RPMI8226 (cell line): ENCODE measurements at regions not wholly inside any gene's neighbourhood (a gene's known extent, or its start where the extent isn't known, plus 50 kb on each side); places are given as distances from the start of the nearest gene placed in this dataset.

Source experiments
- DNase-seq: peaks from one replicate; pipeline ENCODE4 v3.0.0-alpha.2; 2015

- DNase-seq = no peak
Measured at GRCh38 chr12:58765076-58765475, 155.2 kb downstream of the LRIG3 start.

GRCh38 chr12:58765653-58766512, 154.4 kb downstream of the LRIG3 start:
- no peak for DNase-seq

DNA sequence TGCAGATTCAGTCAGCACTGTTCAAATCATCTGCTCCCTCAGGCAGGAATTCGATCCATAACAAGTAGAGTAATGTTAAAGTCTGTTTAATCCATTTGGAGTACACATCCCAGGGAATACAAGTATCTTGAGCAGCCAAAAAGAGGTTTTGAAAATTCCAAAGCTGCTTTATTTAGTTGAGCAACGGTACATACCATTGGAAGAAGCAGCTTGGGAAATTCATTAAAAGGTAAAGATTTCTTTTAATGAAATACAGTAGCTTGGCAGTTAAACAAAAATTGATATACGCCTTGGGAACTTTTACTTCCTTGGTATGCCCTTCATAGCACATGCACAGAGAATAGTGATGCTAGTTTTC, 153.8 kb downstream of the LRIG3 start:
- no peak for DNase-seq

DNA sequence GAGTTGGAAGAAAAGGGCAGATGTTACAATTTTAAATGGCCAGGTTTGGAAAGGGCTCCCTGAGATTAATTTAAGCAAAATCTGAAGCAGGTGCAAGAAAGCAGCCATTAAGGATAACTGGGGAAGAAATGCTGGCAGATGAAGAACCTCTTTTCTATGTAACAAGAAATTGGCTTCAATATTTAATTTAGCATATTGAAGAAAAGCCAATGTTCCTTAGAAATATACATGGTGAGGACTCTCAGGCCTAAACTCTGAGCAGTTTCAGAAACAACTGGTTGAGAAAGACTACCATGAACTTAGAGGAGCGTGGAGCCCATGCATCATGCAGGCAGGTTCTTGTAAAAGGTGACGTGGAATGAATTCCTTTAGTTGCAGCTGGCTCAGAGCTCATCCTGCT, 152.8 kb downstream of the LRIG3 start:
- no peak for DNase-seq

DNA sequence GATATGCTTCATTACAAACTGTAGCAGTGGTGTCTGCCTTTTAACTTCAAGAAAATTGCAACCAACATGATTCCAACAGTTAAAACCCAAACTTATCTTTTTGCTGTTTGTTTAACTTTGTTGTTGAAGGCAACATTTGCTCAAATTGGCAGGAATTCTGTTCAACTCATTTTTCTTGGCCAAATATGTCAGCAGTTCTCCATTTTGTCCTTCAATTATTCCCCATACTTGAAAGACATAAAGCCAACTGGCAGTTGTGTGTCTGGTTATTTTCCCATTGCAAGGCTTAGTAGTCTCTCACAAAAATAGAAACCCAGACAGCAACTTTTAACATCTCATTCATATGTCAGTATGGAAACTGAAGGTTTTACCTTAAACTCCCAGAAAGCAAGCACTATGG, 146.3 kb downstream of the LRIG3 start:
- no peak for DNase-seq

GRCh38 chr12:58774731-58775130, 145.6 kb downstream of the LRIG3 start:
- DNase-seq = no peak

- no peak for DNase-seq
Measured at GRCh38 chr12:58775396-58775795, 144.9 kb downstream of the LRIG3 start.

DNA sequence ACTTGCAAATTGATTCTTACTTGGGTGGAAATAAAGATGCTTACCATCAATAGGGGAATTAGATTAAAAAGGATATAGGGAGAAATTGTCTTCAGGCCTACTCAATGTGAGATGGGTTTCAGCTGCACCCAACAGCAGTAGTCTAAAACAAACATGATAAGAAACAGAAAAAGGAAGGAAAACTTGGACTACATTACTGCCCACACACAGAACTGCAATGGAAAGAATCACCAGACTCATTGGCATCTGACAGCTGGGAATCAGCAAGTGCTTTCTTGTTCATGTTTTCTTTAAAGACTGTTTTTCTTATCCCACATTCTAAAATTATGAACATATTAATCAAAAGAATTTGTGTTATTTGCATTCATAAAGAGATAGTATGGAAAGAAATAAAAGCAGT, 144.2 kb downstream of the LRIG3 start:
- no peak for DNase-seq

GRCh38 chr12:58777815-58778214, 142.5 kb downstream of the LRIG3 start:
- no peak for DNase-seq

- no peak for DNase-seq
Measured at GRCh38 chr12:58781609-58782008, 138.7 kb downstream of the LRIG3 start.

GRCh38 chr12:58787021-58787760, 133.1 kb downstream of the LRIG3 start:
- no peak for DNase-seq

DNA sequence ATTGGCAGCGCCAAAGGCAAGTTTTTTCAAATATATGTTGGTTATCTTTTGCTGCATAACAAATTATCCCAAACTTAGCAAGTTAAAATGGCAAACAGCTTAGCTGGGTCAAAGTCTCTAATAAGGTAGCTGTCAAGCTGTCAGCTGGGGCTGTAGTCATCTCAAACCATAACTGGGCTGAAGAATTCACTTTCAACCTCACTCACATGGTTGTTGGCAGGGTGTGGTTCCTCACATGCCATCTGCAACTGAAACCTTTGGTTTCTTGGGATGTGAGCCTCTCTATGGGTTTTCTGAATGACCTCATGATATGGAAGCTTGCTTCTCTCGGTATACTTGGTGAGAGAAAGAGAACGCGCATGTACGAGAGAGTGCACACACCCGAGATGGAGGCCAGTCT, 125.4 kb downstream of the LRIG3 start:
- DNase-seq = no peak

DNA sequence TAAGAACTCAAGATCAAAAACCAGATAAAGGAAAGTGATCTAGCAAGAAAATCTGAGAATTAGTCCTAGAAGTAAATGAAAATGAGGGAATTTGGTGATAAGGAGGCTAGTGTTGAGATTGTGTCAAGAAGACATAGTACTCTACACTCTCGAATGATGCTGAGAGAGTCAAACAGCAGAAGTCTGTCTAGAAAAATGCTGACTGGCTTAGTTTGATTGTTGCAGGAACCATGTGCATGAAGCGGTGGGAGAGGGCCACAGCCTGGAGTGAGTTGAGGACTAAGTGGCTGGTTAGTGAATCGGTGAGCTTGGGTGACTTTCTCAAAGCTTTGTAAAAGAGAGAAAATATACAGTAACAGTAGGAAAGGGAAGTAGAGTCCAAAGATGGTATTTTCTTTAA, 124.5 kb downstream of the LRIG3 start:
- DNase-seq = no peak

- DNase-seq = no peak
Measured at GRCh38 chr12:58801986-58802385, 118.3 kb downstream of the LRIG3 start.

GRCh38 chr12:58803908-58804307, 116.4 kb downstream of the LRIG3 start:
- no peak for DNase-seq

GRCh38 chr12:58804749-58805148, 115.6 kb downstream of the LRIG3 start:
- DNase-seq = peak; percentile 19

- no peak for DNase-seq
Measured at GRCh38 chr12:58809064-58809607, 111.2 kb downstream of the LRIG3 start.

- DNase-seq = no peak
Measured at GRCh38 chr12:58811346-58811745, 109.0 kb downstream of the LRIG3 start.

DNA sequence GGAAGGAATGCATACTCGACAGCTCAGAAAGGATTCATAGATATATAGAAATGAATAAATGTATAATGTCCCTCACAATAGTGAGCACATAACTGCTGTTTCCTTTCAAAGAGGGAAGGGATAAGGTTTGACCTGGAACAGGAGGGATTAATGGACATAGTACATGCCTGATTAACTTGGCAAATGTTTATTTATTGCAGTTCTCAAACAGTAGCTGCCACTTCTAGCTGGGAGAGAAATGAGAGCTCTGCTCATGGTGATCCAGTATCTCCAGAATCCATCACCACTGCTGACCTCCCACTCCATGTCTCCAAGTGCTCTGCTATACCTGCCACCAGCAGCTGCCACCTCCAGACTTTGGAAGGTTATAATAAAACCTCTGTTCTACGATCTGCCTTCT, 108.1 kb downstream of the LRIG3 start:
- DNase-seq = no peak

DNA sequence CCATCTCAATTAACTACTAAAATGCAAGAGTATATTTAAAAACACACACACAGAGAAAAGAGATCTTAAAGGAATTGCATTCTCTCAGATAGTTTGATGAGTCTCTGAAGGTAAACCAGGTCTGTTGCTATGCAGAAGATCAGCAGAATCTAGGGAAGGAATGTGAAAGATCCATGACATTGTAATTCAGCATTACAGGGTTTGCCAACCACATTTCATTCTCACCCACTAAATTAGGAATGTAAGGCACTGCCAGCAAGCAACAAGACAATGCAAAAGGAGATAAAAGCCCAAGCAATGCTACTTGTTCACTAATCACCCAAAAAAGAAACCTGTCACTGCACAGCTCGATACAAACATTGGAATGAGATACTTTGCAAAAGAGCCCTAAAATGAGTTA, 106.3 kb downstream of the LRIG3 start:
- DNase-seq = no peak

- no peak for DNase-seq
Measured at GRCh38 chr12:58815235-58815634, 105.1 kb downstream of the LRIG3 start.

DNA sequence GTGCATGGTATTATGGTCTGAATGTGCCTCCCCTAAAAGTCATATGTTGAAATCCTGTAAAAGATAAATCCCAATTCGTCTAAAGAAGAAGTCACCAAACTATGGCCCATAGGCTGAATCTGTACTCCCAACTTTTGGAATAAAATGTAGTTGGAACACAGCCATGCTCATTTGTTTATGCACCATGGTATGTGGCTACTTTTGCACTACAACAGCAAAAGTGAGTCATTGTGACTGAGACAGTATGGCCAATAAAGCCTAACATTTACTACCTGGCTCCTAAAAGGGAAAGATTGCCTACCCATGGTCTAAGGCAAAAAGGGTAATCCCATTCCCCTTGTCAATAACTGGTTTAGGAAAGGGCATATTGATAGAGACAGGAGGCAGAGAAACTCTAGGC, 101.8 kb downstream of the LRIG3 start:
- DNase-seq = no peak

DNA sequence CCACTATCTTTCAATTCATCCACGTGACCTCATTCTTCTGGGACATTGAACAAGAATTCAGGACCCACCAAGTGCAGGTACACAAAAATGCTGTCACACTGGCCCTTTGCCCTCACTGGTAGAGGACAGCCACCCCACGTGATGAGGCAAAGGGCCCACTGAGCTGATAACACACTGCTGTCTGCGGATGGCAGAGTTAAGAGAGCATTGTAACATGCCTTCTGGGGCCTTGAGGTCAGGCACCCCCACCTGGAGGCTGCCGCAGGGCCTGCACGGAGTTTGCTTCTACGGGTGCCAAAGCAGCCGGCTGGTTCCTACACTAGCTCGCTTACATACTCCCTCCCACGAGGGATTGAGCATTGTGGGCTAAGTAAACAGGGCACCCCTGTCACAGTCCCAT, 101.0 kb downstream of the LRIG3 start:
- no peak for DNase-seq

DNA sequence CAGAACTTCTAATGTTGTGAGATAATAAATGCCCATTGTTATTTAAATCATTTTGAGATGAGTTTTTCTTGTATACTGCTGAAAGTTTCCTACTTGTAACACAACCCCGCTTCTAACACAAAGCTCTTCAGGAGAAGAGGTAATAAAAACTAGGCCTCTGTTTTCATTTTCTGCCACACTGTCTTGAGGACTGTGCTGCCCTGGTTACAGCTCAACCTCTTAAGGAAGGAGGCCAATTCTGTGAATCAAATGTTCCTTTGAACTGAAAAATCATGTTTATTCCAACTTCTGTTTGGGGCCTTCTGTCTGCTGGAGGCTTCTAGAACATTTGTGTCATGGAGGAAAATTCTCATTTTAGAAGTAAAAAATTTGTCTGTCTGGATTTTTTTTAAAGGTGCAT, 100.3 kb downstream of the LRIG3 start:
- no peak for DNase-seq
